HFFc6 (cell line): ENCODE measurements at regions not wholly inside any gene's neighbourhood (a gene's known extent, or its start where the extent isn't known, plus 50 kb on each side); places are given as distances from the start of the nearest gene placed in this dataset.
"Not testable (repeated sequence)": the region's sequence is repeated elsewhere in the genome, so short reads cannot be mapped to it uniquely, and the experiment has no call there.

ENCODE experiments used
- DNase-seq: peaks from one replicate; pipeline ENCODE4 v3.0.0-alpha.2; 2018
- H3K27ac Mint-ChIP-seq: 2 replicates; pipeline ENCODE4 v1.8.0; 2020; ENCODE audit warnings: mild to moderate bottlenecking, mixed read lengths
- H3K27me3 Mint-ChIP-seq: 2 replicates; pipeline ENCODE4 v1.8.0; 2021; ENCODE audit warnings: mild to moderate bottlenecking, moderate library complexity, mixed read lengths; ENCODE audit not compliant: insufficient read depth
- H3K36me3 Mint-ChIP-seq: 2 replicates; pipeline ENCODE4 v1.8.0; 2021; ENCODE audit warnings: low read depth, mixed read lengths
- H3K4me1 Mint-ChIP-seq: 2 replicates; pipeline ENCODE4 v1.8.0; 2020; ENCODE audit warnings: low read depth, mixed read lengths
- H3K4me3 Mint-ChIP-seq: 2 replicates; pipeline ENCODE4 v1.8.0; 2020; ENCODE audit warnings: mild to moderate bottlenecking, moderate library complexity, mixed read lengths
- H3K9me3 Mint-ChIP-seq: 2 replicates; pipeline ENCODE4 v1.8.0; 2020; ENCODE audit warnings: mild to moderate bottlenecking, mixed read lengths
- TF ChIP-seq, protein P1 (sequence below): fragments of 200-600 bp; sonication (generic); IDR thresholded peaks from 2 replicates; pipeline ENCODE4 v1.5.0; 2021; ENCODE audit warnings: antibody characterized with exemption, mild to moderate bottlenecking

DNA sequence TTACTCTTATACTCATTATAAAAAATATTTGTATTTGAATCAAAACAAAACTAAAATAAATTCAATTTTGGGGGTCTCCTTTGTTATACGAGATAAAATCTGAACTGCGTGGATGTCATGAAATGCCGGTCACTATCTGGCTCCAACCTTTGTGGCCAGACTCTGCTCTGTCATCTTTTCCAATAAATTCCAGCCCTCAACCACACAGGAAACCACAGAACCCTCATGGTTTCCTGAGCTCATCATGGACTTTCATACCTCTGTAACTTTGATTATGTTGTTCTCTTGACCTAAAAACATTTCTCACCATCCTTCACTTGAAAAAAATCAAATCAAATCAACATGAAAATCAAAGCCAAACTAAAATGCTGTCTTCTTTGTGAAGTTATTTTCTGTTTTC lies 724.7 kb downstream of the METTL4 start:
- Mint-ChIP-seq H3K9me3 (peaks cover 50% of the 10 kb centered on the region), H3K4me3 (no peak overlapping the region), H3K4me1 (no peaks in the 10 kb centered on the region), H3K36me3 (no peaks in the 10 kb centered on the region), H3K27ac (no peak overlapping the region), H3K27me3 (no peaks in the 10 kb centered on the region)
- TF ChIP-seq, protein P1, sequence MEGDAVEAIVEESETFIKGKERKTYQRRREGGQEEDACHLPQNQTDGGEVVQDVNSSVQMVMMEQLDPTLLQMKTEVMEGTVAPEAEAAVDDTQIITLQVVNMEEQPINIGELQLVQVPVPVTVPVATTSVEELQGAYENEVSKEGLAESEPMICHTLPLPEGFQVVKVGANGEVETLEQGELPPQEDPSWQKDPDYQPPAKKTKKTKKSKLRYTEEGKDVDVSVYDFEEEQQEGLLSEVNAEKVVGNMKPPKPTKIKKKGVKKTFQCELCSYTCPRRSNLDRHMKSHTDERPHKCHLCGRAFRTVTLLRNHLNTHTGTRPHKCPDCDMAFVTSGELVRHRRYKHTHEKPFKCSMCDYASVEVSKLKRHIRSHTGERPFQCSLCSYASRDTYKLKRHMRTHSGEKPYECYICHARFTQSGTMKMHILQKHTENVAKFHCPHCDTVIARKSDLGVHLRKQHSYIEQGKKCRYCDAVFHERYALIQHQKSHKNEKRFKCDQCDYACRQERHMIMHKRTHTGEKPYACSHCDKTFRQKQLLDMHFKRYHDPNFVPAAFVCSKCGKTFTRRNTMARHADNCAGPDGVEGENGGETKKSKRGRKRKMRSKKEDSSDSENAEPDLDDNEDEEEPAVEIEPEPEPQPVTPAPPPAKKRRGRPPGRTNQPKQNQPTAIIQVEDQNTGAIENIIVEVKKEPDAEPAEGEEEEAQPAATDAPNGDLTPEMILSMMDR, result no peak
- DNase-seq, result no peak

DNA sequence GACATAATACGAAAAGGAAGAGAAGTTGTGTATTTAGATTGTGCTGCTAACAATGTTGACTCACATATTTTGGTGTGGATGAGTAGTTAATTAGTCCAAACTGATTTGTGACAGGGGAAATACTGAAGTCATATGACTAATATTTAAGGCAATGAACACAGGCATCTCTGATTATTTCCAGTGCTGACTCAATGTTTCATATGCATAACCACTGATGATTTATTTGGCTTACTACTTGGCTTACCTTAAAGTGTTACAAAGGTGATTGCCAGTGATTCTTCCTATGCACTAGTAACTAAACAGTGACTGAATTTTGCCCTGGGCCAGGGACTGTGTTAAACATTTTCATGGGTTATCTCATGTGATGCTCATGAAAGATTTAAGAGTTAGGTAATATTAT lies 722.6 kb downstream of the METTL4 start:
- no peaks in the 10 kb centered on the region for H3K27me3 Mint-ChIP-seq
- H3K4me3 Mint-ChIP-seq, result no peak overlapping the region
- no peaks in the 10 kb centered on the region; the same call in 1 of the 2 replicates for H3K36me3 Mint-ChIP-seq
- DNase-seq, result no peak
- peaks cover 49% of the 10 kb centered on the region for H3K9me3 Mint-ChIP-seq
- no peaks in the 10 kb centered on the region for H3K4me1 Mint-ChIP-seq
- TF ChIP-seq, protein P1, result no peak
- no peak overlapping the region for H3K27ac Mint-ChIP-seq

GRCh38 chr18:1849386-1849785 lies 721.9 kb downstream of the METTL4 start:
- Mint-ChIP-seq H3K4me3 (no peak overlapping the region), H3K4me1 (no peaks in the 10 kb centered on the region), H3K27me3 (no peaks in the 10 kb centered on the region), H3K9me3 (peaks cover 45% of the 10 kb centered on the region), H3K36me3 (no peaks in the 10 kb centered on the region; the same call in 1 of the 2 replicates), H3K27ac (no peak overlapping the region)
- no peak for DNase-seq
- TF ChIP-seq, protein P1, result no peak

DNA sequence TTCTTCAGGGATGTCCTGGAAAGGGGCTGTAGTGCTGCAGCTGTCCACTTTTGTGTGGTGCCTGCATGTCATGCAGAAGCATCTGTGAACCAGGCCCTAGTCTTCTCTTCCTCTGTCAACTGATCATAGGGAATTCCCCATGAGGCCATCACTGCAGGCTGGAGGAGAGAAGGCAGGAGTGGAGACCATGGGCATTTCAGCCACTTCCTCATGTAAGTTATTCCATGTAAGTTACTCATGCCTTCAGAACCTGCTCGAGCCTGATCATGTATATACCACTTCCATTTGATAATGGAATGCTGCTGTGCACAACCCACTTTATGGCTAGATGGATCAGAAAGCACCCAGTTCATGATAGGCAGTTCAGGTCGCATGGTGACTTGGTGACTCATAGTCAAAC lies 714.0 kb downstream of the METTL4 start:
- H3K27ac Mint-ChIP-seq, H3K4me1 Mint-ChIP-seq, H3K36me3 Mint-ChIP-seq, DNase-seq, H3K27me3 Mint-ChIP-seq, H3K4me3 Mint-ChIP-seq: not testable (repeated sequence)
- H3K9me3 Mint-ChIP-seq, result peaks cover 27% of the 10 kb centered on the region

- TF ChIP-seq, protein P1, result no peak
- Mint-ChIP-seq H3K4me1 (no peaks in the 10 kb centered on the region), H3K27me3 (no peaks in the 10 kb centered on the region; the same call in 1 of the 2 replicates), H3K9me3 (peaks cover 44% of the 10 kb centered on the region), H3K36me3 (no peaks in the 10 kb centered on the region), H3K27ac (no peak overlapping the region), H3K4me3 (no peak overlapping the region)
- DNase-seq, result no peak
Observed at GRCh38 chr18:1861473-1861872, 709.8 kb downstream of the METTL4 start.

DNA sequence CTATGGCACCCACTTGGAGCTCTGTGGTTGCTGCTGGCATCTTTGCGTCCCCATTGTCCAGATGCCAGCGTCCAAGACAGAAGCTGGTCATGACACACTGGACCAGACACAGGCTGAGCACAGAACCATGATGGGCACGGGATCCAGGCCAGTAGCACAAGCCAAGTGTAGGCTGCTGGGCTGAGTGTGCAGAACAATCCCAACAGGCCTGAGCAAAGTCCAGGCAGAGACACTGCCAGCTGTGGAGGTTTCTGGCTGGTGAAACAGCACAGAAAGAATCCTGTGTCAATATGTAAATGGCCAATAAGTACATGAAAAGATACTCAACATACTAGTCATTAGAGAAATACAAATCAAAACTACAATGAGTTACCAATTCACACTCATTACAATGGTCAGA lies 705.4 kb downstream of the METTL4 start:
- TF ChIP-seq, protein P1, result no peak
- H3K4me3 Mint-ChIP-seq, result no peak overlapping the region
- no peaks in the 10 kb centered on the region for H3K36me3 Mint-ChIP-seq
- no peak overlapping the region for H3K27ac Mint-ChIP-seq
- no peaks in the 10 kb centered on the region for H3K4me1 Mint-ChIP-seq
- no peaks in the 10 kb centered on the region for H3K27me3 Mint-ChIP-seq
- DNase-seq, result no peak
- H3K9me3 Mint-ChIP-seq, result peaks cover 38% of the 10 kb centered on the region
